Activated CD4-positive, alpha-beta memory T cell treated with anti-CD3 and anti-CD28 coated beads for 36 hours (primary cell): ENCODE measurements at regions not wholly inside any gene's neighbourhood (a gene's known extent, or its start where the extent isn't known, plus 50 kb on each side); places are given as distances from the start of the nearest gene placed in this dataset.
"Not testable (repeated sequence)": the region's sequence is repeated elsewhere in the genome, so short reads cannot be mapped to it uniquely, and the experiment has no call there.

Experiments used
- CTCF ChIA-PET: fragments of 350-600 bp; sonication (Branson Sonifier 250); formaldehyde crosslinking; loops from one replicate; lab custom pipeline; 2021; ENCODE audit warnings: antibody characterized with exemption, inconsistent platforms; lab: Charles Lee
- POLR2A ChIA-PET: fragments of 350-600 bp; sonication (Branson Sonifier 250); formaldehyde crosslinking; loops from one replicate; lab custom pipeline; 2021; ENCODE audit warnings: antibody characterized with exemption; lab: Charles Lee
- DNase-seq: peaks from one replicate; pipeline ENCODE4 v3.0.0-alpha.2; 2020
- H3K27ac Mint-ChIP-seq: one replicate; pipeline ENCODE4 v1.8.0; 2021; ENCODE audit warnings: mixed read lengths
- H3K27me3 Mint-ChIP-seq: one replicate; pipeline ENCODE4 v1.8.0; 2021; ENCODE audit warnings: mixed read lengths
- H3K36me3 Mint-ChIP-seq: one replicate; pipeline ENCODE4 v1.8.0; 2021; ENCODE audit warnings: mixed read lengths
- H3K4me1 Mint-ChIP-seq: one replicate; pipeline ENCODE4 v1.8.0; 2021; ENCODE audit warnings: low read depth, mixed read lengths
- H3K4me3 Mint-ChIP-seq: one replicate; pipeline ENCODE4 v1.8.0; 2021; ENCODE audit warnings: mild to moderate bottlenecking, mixed read lengths
- H3K9me3 Mint-ChIP-seq: one replicate; pipeline ENCODE4 v1.8.0; 2021; ENCODE audit warnings: mixed read lengths
- intact Hi-C: fragments of 100-400 bp; cut with micrococcal nuclease; formaldehyde crosslinking; loops from one replicate; pipeline ENCODE4 v1.15.1; 2023

- H3K4me3 Mint-ChIP-seq, intact Hi-C loops, H3K9me3 Mint-ChIP-seq, POLR2A ChIA-PET, CTCF ChIA-PET, H3K36me3 Mint-ChIP-seq, H3K27me3 Mint-ChIP-seq, H3K4me1 Mint-ChIP-seq, DNase-seq, H3K27ac Mint-ChIP-seq: not testable (repeated sequence)
These were observed 284.9 kb upstream of the FRG1 start for GRCh38 chr4:189655817-189656216.

DNA sequence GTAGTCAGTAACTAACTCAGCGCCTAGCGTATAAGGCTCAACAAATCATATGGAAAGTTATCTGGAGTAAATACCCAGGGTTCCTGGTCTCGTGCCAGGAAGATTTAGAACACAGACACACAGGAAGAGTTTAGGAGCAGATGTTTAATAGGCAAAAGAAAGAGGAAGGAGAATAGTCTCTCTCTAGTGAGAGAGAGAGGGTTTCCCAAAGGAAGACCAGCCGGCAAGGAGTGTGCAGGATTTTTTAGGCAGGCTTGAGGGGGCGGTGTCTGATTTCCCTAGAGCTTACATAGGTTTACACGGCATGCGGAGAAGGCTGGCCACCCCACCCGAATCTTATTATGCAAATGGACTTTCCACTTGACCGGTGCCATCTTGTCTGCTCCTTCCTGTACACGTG is 284.0 kb upstream of the FRG1 start:
- no peak for DNase-seq
- ChIA-PET POLR2A (no interaction called here), CTCF (no interaction called here)
- no peaks in the 10 kb centered on the region for H3K27me3 Mint-ChIP-seq
- no peaks in the 10 kb centered on the region for H3K9me3 Mint-ChIP-seq
- no peak overlapping the region for H3K27ac Mint-ChIP-seq
- no peak overlapping the region for H3K4me3 Mint-ChIP-seq
- H3K36me3 Mint-ChIP-seq, result no peaks in the 10 kb centered on the region
- intact Hi-C loops, result no loop called here
- H3K4me1 Mint-ChIP-seq, result no peaks in the 10 kb centered on the region

DNA sequence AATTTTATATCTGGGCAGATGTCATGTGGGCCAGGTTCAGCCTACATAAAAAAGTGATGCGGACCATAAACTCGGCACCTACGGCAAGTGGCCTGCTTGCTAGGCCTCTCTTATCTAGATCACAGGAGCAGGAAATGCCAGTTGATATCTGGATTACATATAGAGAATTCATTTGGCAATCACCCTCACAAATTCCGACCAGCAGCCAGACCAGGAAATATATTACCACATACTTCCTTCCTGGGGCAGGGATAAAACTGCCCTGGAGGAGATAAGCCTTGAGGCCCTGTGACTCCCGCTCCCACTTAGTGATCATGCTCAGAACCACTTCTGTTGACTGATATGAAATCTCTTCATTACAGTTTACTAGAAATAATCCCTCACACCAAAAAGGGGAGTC is 282.4 kb upstream of the FRG1 start:
- CTCF ChIA-PET, DNase-seq, H3K9me3 Mint-ChIP-seq, intact Hi-C loops, H3K36me3 Mint-ChIP-seq, POLR2A ChIA-PET, H3K4me3 Mint-ChIP-seq, H3K27me3 Mint-ChIP-seq, H3K27ac Mint-ChIP-seq, H3K4me1 Mint-ChIP-seq: not testable (repeated sequence)

DNA sequence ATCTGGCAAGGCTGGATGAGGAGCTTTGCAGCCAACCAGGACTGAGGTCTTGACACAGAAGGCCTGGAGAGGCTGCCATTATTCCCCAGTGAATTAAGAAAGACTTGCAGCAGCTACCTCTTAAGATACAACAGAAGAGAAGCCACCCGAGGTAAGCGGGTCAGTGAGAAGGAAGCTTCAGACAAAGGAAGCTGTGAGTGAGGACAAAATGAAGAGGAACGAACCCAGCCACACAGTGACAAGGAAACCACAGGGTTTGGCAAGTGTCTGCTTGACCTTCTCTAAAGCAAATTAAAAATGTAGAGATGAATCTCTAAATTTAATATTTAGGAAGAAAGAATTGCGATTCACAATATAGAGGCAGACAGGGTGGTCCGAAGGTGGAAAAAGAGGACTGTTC is 281.8 kb upstream of the FRG1 start:
- H3K27me3 Mint-ChIP-seq, DNase-seq, H3K36me3 Mint-ChIP-seq, H3K4me1 Mint-ChIP-seq, H3K4me3 Mint-ChIP-seq, CTCF ChIA-PET, H3K27ac Mint-ChIP-seq, POLR2A ChIA-PET, H3K9me3 Mint-ChIP-seq, intact Hi-C loops: not testable (repeated sequence)

DNA sequence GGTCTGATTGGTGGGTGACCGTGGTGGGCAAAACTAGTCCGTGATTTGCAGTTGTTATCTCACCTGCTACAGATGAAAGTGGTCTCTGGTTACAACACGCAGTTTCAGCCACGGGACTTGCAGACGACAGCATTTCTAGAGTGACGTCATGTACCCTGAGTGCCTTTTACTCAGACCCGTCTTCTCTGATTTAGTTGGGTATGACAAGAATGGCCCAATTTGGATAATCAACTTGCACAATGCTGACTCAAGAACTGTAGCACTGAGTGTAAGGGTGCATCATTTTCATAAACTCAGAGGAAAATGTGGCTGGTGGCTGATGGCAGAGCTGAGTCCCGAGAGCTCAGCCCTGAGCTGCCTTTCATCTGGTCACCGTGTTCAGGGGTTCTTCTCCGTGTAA is 281.4 kb upstream of the FRG1 start:
- no peak overlapping the region for H3K27ac Mint-ChIP-seq
- ChIA-PET CTCF (no interaction called here), POLR2A (no interaction called here)
- H3K27me3 Mint-ChIP-seq, result no peaks in the 10 kb centered on the region
- DNase-seq, result no peak
- H3K36me3 Mint-ChIP-seq, result no peaks in the 10 kb centered on the region
- intact Hi-C loops, result no loop called here
- H3K9me3 Mint-ChIP-seq, result no peaks in the 10 kb centered on the region
- H3K4me1 Mint-ChIP-seq, result no peaks in the 10 kb centered on the region
- H3K4me3 Mint-ChIP-seq, result no peak overlapping the region

DNA sequence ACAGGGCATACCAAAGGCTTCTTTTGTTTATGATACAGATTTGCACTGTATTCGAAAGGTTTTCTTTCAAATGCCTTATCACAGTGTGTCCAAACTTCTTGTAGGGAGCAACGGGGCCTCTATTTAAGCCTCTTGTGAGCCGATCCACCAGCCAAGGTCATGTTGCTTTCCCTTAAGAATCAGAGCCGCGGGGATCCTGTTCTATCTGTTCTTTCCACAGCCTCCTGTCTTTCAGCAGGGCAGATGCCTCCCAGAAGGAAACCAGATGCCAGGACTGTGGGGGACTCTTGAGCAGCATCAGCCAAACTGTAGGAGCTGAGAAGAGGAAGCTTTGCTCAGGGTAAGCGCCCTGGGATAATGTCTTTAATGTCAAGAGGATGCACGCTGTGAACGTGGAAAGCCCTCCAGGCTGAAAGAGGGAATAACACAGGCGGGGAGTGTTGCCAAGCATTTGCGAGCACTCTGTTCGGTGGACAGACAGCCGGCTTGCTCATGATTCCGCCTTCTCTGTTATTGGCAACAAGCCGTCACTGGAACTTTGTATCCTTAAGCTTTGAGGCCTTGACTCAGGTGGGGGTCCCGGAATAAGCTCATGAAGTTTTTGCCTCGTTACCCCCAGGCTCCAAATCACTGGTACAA is 279.8 kb upstream of the FRG1 start:
- no peaks in the 10 kb centered on the region for H3K27me3 Mint-ChIP-seq
- no peaks in the 10 kb centered on the region for H3K4me1 Mint-ChIP-seq
- intact Hi-C loops, result no loop called here
- H3K4me3 Mint-ChIP-seq, result no peak overlapping the region
- DNase-seq, result no peak
- H3K36me3 Mint-ChIP-seq, result no peaks in the 10 kb centered on the region
- H3K9me3 Mint-ChIP-seq, result no peaks in the 10 kb centered on the region
- CTCF ChIA-PET, result no interaction called here
- no peak overlapping the region for H3K27ac Mint-ChIP-seq
- POLR2A ChIA-PET, result no interaction called here

GRCh38 chr4:189664693-189665250 is 275.9 kb upstream of the FRG1 start:
- H3K4me3 Mint-ChIP-seq, result no peak overlapping the region
- H3K27me3 Mint-ChIP-seq, result no peaks in the 10 kb centered on the region
- H3K4me1 Mint-ChIP-seq, result no peaks in the 10 kb centered on the region
- no peaks in the 10 kb centered on the region for H3K36me3 Mint-ChIP-seq
- ChIA-PET CTCF (no interaction called here), POLR2A (no interaction called here)
- H3K9me3 Mint-ChIP-seq, result no peaks in the 10 kb centered on the region
- no peak overlapping the region for H3K27ac Mint-ChIP-seq
- DNase-seq, result no peak
- intact Hi-C loops, result no loop called here

DNA sequence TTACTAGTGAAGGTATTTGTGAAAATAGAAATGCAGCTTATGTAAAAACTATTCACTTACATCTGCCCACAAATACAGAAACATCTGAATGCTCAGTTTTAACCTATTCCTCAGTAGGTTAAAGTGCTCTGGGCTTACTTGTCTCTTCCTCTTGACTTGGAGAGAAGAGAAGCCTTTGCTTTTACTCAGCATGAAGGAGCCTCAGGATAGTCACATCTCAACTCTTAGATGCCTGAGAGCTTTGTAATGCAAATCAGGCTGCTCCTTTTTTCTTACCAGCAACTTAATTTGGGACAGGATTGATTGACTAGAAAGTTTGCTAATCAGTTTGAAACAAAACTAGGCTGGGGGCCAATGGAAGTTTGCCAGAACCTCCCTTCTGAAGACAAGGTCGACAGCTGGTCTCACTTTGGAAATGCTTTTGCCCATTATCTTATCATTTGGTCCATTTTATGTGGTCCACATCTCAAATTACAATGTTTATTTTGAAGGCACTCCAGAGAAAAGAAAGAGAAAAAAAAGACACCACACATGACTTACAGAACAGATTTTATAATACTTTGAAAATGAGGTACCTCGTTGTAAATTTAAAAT is 274.9 kb upstream of the FRG1 start:
- H3K9me3 Mint-ChIP-seq, DNase-seq, H3K4me3 Mint-ChIP-seq, H3K36me3 Mint-ChIP-seq, POLR2A ChIA-PET, intact Hi-C loops, H3K27ac Mint-ChIP-seq, H3K27me3 Mint-ChIP-seq, H3K4me1 Mint-ChIP-seq, CTCF ChIA-PET: not testable (repeated sequence)

GRCh38 chr4:189667386-189667785 is 273.3 kb upstream of the FRG1 start:
- intact Hi-C loops, DNase-seq, H3K4me1 Mint-ChIP-seq, H3K4me3 Mint-ChIP-seq, POLR2A ChIA-PET, H3K27me3 Mint-ChIP-seq, H3K36me3 Mint-ChIP-seq, CTCF ChIA-PET, H3K9me3 Mint-ChIP-seq, H3K27ac Mint-ChIP-seq: not testable (repeated sequence)

GRCh38 chr4:189697675-189698245 is 242.9 kb upstream of the FRG1 start:
- H3K36me3 Mint-ChIP-seq, CTCF ChIA-PET, H3K27me3 Mint-ChIP-seq, DNase-seq, POLR2A ChIA-PET, H3K27ac Mint-ChIP-seq, H3K4me3 Mint-ChIP-seq, H3K4me1 Mint-ChIP-seq, H3K9me3 Mint-ChIP-seq, intact Hi-C loops: not testable (repeated sequence)

GRCh38 chr4:189703000-189703399 is 237.7 kb upstream of the FRG1 start:
- H3K4me3 Mint-ChIP-seq, intact Hi-C loops, H3K36me3 Mint-ChIP-seq, H3K9me3 Mint-ChIP-seq, POLR2A ChIA-PET, H3K4me1 Mint-ChIP-seq, DNase-seq, H3K27ac Mint-ChIP-seq, CTCF ChIA-PET, H3K27me3 Mint-ChIP-seq: not testable (repeated sequence)

DNA sequence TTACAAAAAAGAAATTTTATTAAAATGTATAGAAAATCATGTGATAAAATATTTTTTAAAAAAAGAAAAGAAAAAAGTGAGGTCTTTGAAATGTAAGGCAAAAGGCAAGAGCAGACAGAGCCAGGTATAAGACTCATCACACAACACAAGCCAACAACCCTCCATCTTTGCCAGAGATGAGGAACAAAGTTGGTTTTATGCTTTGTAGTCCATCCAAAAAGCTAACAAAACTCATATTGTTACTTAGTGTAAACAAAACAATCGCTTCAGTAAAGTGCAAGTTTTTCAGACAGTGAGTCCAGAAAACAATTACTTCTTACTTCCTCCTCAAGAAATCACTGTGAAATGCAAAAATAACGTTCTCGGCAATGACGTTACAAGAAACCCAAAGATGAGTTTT is 233.9 kb upstream of the FRG1 start:
- CTCF ChIA-PET, POLR2A ChIA-PET: not testable (repeated sequence)

DNA sequence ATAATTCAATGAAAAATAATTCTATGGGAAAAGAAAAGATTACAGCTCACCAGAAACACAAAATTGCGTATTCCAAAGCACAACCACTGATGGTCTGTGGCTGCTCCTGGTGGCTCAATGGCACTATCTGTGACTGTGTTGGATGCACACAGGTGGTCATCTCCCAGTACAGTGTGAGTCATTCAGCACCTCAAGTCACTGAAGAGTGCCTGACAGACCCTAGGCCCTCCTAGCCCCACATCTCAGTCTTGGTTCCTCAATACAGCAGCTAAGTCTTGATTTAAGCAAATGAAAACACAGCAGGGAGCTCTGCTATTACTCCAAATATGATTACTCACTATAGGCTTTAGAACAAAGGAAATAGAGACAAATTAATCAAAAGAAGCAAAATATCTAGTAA is 233.4 kb upstream of the FRG1 start:
- H3K4me3 Mint-ChIP-seq, intact Hi-C loops, DNase-seq, H3K4me1 Mint-ChIP-seq, H3K9me3 Mint-ChIP-seq, POLR2A ChIA-PET, H3K36me3 Mint-ChIP-seq, H3K27ac Mint-ChIP-seq, H3K27me3 Mint-ChIP-seq, CTCF ChIA-PET: not testable (repeated sequence)

More for the DNA sequence above, 233.9 kb upstream of the FRG1 start:
- H3K36me3 Mint-ChIP-seq, H3K4me3 Mint-ChIP-seq, H3K27ac Mint-ChIP-seq, intact Hi-C loops, H3K4me1 Mint-ChIP-seq, H3K27me3 Mint-ChIP-seq, H3K9me3 Mint-ChIP-seq, DNase-seq: not testable (repeated sequence)
